ENCODE measurements at regions not wholly inside any gene's neighbourhood (a gene's known extent, or its start where the extent isn't known, plus 50 kb on each side); places are given as distances from the start of the nearest gene placed in this dataset.

DNA sequence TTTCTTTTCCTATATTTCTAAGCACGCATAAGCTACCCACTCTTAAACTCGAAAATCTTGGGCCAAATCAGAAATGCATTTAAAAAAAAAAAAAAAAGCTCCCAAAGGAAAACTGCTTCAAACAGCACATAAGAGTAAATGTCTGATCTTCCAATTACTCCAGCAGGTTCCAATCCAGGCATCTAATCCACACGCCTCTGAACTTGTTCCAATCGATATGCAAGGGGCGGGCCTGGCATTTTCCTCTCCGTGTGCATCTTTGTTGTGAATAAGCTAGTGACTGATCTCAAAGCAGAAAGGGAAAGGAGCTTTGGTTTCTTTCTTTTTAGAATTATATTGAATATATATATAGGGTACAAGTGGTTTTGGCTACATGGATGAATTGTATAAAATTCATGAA, 365.5 kb downstream of the PRDM2 start:
- TF ChIP-seq EZH2 (IDR thresholded peaks at IDR 0.05; ENCODE audit: low read length, unreplicated experiment) = no peak
- TF ChIP-seq, protein P1, sequence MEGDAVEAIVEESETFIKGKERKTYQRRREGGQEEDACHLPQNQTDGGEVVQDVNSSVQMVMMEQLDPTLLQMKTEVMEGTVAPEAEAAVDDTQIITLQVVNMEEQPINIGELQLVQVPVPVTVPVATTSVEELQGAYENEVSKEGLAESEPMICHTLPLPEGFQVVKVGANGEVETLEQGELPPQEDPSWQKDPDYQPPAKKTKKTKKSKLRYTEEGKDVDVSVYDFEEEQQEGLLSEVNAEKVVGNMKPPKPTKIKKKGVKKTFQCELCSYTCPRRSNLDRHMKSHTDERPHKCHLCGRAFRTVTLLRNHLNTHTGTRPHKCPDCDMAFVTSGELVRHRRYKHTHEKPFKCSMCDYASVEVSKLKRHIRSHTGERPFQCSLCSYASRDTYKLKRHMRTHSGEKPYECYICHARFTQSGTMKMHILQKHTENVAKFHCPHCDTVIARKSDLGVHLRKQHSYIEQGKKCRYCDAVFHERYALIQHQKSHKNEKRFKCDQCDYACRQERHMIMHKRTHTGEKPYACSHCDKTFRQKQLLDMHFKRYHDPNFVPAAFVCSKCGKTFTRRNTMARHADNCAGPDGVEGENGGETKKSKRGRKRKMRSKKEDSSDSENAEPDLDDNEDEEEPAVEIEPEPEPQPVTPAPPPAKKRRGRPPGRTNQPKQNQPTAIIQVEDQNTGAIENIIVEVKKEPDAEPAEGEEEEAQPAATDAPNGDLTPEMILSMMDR (conservative IDR thresholded peaks at IDR 0.05; ENCODE audit: low read depth, low read length) = no peak
- no peak for TF ChIP-seq EZH2phosphoT487 (IDR thresholded peaks at IDR 0.05; ENCODE audit: borderline replicate concordance, low read length)
